Gastrocnemius medialis (tissue), 4 donors: ENCODE measurements at regions not wholly inside any gene's neighbourhood (a gene's known extent, or its start where the extent isn't known, plus 50 kb on each side); places are given as distances from the start of the nearest gene placed in this dataset.
A peak's percentile ranks its signal among the peaks of the same experiment; 100 is the strongest.

Experiments used
- ATAC-seq, 2 donors: fragments of 150-250 bp; one replicate each; pipeline ENCODE4 v1.9.1; 2016
- DNase-seq, 2 donors: peaks; one replicate each; pipeline ENCODE4 v3.0.0-alpha.2; 2019
- H3K27ac ChIP-seq, 4 donors: fragments of 200-600 bp; sonication (generic); 1 replicate in 1 of 4; 2 replicates in 3 of 4; pipeline ENCODE4 v1.5.1; 2016 to 2018; ENCODE audit warnings: mild to moderate bottlenecking in 2 of 4, moderate library complexity in 1 of 4
- H3K27me3 ChIP-seq, 3 donors: fragments of 200-600 bp; sonication (generic) in 2 of 3; 1 replicate in 1 of 3; 2 replicates in 2 of 3; pipeline versions ENCODE4 v1.5.1 to v1.6.0; 2016 to 2019; ENCODE audit warnings: mild to moderate bottlenecking in 1 of 3, moderate library complexity in 1 of 3
- H3K36me3 ChIP-seq, 2 donors: fragments of 200-600 bp; sonication (generic) in 1 of 2; one replicate each; pipeline ENCODE4 v1.5.1; 2017 to 2018
- H3K4me1 ChIP-seq, 2 donors: fragments of 200-600 bp; sonication (generic) in 1 of 2; one replicate each; pipeline ENCODE4 v1.5.1; 2016 to 2017; ENCODE audit warnings: mild to moderate bottlenecking in 2 of 2
- H3K4me3 ChIP-seq, 4 donors: fragments of 200-600 bp; sonication (generic) in 3 of 4; 1 replicate in 1 of 4; 2 replicates in 3 of 4; pipeline ENCODE4 v1.5.1; 2016 to 2019; ENCODE audit warnings: mild to moderate bottlenecking in 2 of 4
- H3K9me3 ChIP-seq, 3 donors: fragments of 200-600 bp; sonication (generic) in 2 of 3; 1 replicate in 1 of 3; 2 replicates in 2 of 3; pipeline ENCODE4 v1.5.1; 2016 to 2019
- POLR2A ChIP-seq, 2 donors: fragments of 450-650 bp; IDR thresholded peaks; one replicate each; pipeline ENCODE4 v1.6.1; 2017; ENCODE audit warnings: antibody characterized with exemption in 2 of 2, mild to moderate bottlenecking in 2 of 2, moderate library complexity in 2 of 2
- in situ Hi-C, 4 donors: fragments of 200-750 bp; cut with MboI; loops; one replicate each; pipeline versions ENCODE4 v1.15.0 to v1.8.0; 2017; ENCODE audit warnings: low sequenced_read_pairs in 4 of 4
- intact Hi-C: fragments of 100-400 bp; cut with DNase I; formaldehyde crosslinking; loops from one replicate; pipeline ENCODE4 v1.15.1; 2023; ENCODE audit warnings: low total_unique reads
- TF ChIP-seq, protein P1 (sequence below), 5 experiments: fragments of 450-650 bp in 3 of 5; fragments of 200-600 bp in 2 of 5; sonication (generic) in 2 of 5; IDR thresholded peaks in 4 of 5; conservative IDR thresholded peaks in 1 of 5; 1 replicate in 4 of 5; 2 replicates in 1 of 5; pipeline ENCODE4 v1.5.1; 2016 to 2019; ENCODE audit warnings: antibody characterized with exemption in 5 of 5, mild to moderate bottlenecking in 3 of 5, moderate library complexity in 3 of 5

DNA sequence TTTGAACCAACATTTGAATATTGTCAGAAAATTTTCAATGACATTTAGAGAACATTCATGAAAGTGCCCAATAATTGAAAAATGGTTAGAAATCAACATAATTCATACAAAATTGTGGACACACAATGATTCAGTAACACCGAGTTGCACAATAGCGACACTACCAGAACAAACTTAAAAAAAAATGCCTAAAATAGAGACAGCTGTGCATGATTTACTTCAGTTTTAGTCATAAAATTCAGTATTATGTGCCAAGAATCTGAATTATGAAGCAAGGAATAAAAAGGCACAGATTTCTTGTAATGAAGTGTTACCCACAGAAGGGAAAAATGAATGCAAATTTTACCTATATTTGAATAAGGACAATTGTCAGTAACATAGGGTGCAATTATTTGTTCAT lies 396.0 kb downstream of the SEMA3D start:
- Histone ChIP-seq H3K27me3 (no peaks in the 10 kb centered on the region), H3K9me3 (no peaks in the 10 kb centered on the region), H3K4me3 (no peak overlapping the region), H3K4me1 (no peaks in the 10 kb centered on the region), H3K36me3 (no peaks in the 10 kb centered on the region), H3K27ac (no peak overlapping the region)
- in situ Hi-C loops: no loop called here
- no peak for TF ChIP-seq POLR2A (IDR thresholded peaks at IDR 0.05)
- TF ChIP-seq, protein P1, sequence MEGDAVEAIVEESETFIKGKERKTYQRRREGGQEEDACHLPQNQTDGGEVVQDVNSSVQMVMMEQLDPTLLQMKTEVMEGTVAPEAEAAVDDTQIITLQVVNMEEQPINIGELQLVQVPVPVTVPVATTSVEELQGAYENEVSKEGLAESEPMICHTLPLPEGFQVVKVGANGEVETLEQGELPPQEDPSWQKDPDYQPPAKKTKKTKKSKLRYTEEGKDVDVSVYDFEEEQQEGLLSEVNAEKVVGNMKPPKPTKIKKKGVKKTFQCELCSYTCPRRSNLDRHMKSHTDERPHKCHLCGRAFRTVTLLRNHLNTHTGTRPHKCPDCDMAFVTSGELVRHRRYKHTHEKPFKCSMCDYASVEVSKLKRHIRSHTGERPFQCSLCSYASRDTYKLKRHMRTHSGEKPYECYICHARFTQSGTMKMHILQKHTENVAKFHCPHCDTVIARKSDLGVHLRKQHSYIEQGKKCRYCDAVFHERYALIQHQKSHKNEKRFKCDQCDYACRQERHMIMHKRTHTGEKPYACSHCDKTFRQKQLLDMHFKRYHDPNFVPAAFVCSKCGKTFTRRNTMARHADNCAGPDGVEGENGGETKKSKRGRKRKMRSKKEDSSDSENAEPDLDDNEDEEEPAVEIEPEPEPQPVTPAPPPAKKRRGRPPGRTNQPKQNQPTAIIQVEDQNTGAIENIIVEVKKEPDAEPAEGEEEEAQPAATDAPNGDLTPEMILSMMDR (IDR thresholded peaks at IDR 0.05 in 4 of 5, conservative IDR thresholded peaks at IDR 0.05 in 1 of 5): no peak
- ATAC-seq: peak in 1 of 2 donors; percentile 54
- DNase-seq: no peak
- intact Hi-C loops: no loop called here

DNA sequence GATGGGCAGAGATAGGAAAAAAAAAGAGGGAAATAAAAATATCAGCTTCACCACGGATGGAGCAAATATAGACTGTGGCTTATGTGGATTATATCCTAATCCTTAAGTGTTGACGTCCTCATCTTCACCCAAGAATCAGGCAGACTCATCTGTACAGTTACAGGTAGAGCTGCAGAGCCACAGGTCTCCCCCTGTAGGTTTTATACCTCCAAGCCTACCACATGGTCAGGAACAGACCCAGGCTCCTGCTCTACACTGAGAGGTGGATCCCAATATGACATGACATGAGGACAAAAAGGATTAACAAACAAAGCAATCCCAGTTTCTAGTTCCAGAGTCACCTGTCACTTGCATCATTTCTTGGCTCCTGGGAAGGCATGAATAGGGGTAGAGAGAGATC lies 400.8 kb downstream of the SEMA3D start:
- ATAC-seq: no peak
- H3K27me3 ChIP-seq: no peaks in the 10 kb centered on the region
- no peak for TF ChIP-seq POLR2A (IDR thresholded peaks at IDR 0.05)
- TF ChIP-seq, protein P1 (IDR thresholded peaks at IDR 0.05 in 4 of 5, conservative IDR thresholded peaks at IDR 0.05 in 1 of 5): no peak
- in situ Hi-C loops (no loop called here), intact Hi-C loops (no loop called here)
- peaks cover 0 to 5% of the 10 kb centered on the region in 2 donors for H3K4me1 ChIP-seq
- H3K4me3 ChIP-seq: no peak overlapping the region
- no peak overlapping the region for H3K27ac ChIP-seq
- no peaks in the 10 kb centered on the region for H3K9me3 ChIP-seq
- DNase-seq: no peak
- H3K36me3 ChIP-seq: no peaks in the 10 kb centered on the region

DNA sequence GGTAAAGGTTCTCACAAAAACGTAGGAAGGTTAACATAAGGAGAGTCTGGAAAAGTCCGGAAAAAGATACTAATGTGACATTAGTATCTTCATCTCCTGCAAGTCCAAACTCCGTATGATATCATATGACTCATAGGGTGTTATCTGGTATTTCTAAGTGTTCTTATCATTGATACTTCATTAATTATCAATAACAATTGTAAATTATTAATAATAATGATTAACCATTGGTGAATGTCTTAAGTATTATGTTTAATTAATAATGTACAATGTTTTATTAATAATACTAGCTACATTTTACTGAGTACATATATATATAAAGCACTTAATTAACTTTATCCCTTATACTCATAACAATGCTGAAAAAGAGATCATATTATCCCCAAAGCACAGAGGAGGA lies 402.4 kb downstream of the SEMA3D start:
- DNase-seq: no peak
- Histone ChIP-seq H3K27ac (no peak overlapping the region), H3K4me1 (peaks cover 0 to 5% of the 10 kb centered on the region in 2 donors), H3K27me3 (no peaks in the 10 kb centered on the region), H3K36me3 (no peaks in the 10 kb centered on the region), H3K9me3 (no peaks in the 10 kb centered on the region), H3K4me3 (no peak overlapping the region)
- in situ Hi-C loops: no loop called here
- no peak for TF ChIP-seq POLR2A (IDR thresholded peaks at IDR 0.05)
- TF ChIP-seq, protein P1 (IDR thresholded peaks at IDR 0.05 in 4 of 5, conservative IDR thresholded peaks at IDR 0.05 in 1 of 5): no peak
- intact Hi-C loops: no loop called here
- no peak for ATAC-seq

DNA sequence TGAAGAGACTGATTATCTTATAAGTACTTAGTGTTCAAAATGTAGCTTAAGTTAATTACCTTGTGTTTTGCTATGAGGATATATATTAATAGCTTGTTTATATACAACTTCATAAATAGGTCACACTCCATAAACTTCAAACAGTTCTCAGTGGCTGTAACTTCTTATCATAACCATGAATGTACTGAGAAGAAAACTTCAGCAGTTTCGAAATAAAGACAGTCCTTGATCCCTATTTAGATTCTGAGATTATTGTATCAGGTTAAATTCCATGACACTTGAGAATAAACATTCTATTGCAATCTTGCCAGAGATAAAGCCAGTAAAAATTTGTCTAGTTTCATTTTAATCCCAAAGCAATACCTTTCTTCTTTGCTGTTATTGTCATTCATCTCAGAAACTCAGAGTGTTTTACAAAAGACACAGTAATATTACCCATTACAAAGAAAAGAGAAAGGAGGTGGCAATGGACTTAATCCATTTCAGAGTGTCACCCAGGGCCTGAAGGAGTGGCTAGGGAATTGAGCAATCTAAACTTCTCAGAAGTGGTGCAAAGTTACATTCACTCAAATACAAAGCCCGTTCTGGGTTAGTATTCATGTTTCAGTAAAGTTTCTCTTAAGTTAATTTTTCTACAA lies 403.6 kb downstream of the SEMA3D start:
- peak; percentile 46 to 47 for ATAC-seq

More for the DNA sequence above, 403.6 kb downstream of the SEMA3D start:
- H3K9me3 ChIP-seq: no peaks in the 10 kb centered on the region
- no peaks in the 10 kb centered on the region for H3K36me3 ChIP-seq
- TF ChIP-seq POLR2A (IDR thresholded peaks at IDR 0.05): no peak
- TF ChIP-seq, protein P1 (IDR thresholded peaks at IDR 0.05 in 4 of 5, conservative IDR thresholded peaks at IDR 0.05 in 1 of 5): no peak
- no peak for DNase-seq
- H3K4me3 ChIP-seq: no peak overlapping the region
- H3K27me3 ChIP-seq: no peaks in the 10 kb centered on the region
- intact Hi-C loops: no loop called here
- H3K27ac ChIP-seq: no peak overlapping the region
- peaks cover 0 to 5% of the 10 kb centered on the region in 2 donors for H3K4me1 ChIP-seq
- in situ Hi-C loops: no loop called here
